BJ (cell line): ENCODE measurements at regions not wholly inside any gene's neighbourhood (a gene's known extent, or its start where the extent isn't known, plus 50 kb on each side); places are given as distances from the start of the nearest gene placed in this dataset.

Source experiments
- CTCF ChIA-PET: fragments of 350-600 bp; formaldehyde crosslinking; extraction: SDS; loops from one replicate; lab custom pipeline; 2021; ENCODE audit warnings: antibody characterized with exemption, inconsistent platforms; lab: Yijun Ruan, JAX
- POLR2A ChIA-PET: fragments of 300-600 bp; sonication (Branson Sonifier 250); formaldehyde crosslinking; extraction: SDS; loops from one replicate; lab custom pipeline; 2021; ENCODE audit warnings: antibody characterized with exemption; lab: Charles Lee
- DNase-seq: peaks from one replicate; pipeline ENCODE4 v3.0.0-alpha.2; 2011; ENCODE audit warnings: low read depth
- H3K27me3 ChIP-seq: 2 replicates; pipeline ENCODE4 v1.6.0; 2011; ENCODE audit warnings: low read length; ENCODE audit not compliant: control insufficient read depth, insufficient read depth
- H3K36me3 ChIP-seq: 2 replicates; pipeline ENCODE4 v1.5.1; 2011; ENCODE audit warnings: low read length; ENCODE audit not compliant: control insufficient read depth, insufficient read depth
- H3K4me3 ChIP-seq: 2 replicates; pipeline ENCODE4 v1.5.1; 2011; ENCODE audit warnings: low read depth, mild to moderate bottlenecking, control low read depth, low read length
- TF ChIP-seq, protein P1 (sequence below): IDR thresholded peaks from 2 replicates; pipeline ENCODE4 v1.5.1; 2011; ENCODE audit warnings: low read depth, mild to moderate bottlenecking, control low read depth, inconsistent platforms, low read length, moderate library complexity; ENCODE audit not compliant: insufficient read depth

DNA sequence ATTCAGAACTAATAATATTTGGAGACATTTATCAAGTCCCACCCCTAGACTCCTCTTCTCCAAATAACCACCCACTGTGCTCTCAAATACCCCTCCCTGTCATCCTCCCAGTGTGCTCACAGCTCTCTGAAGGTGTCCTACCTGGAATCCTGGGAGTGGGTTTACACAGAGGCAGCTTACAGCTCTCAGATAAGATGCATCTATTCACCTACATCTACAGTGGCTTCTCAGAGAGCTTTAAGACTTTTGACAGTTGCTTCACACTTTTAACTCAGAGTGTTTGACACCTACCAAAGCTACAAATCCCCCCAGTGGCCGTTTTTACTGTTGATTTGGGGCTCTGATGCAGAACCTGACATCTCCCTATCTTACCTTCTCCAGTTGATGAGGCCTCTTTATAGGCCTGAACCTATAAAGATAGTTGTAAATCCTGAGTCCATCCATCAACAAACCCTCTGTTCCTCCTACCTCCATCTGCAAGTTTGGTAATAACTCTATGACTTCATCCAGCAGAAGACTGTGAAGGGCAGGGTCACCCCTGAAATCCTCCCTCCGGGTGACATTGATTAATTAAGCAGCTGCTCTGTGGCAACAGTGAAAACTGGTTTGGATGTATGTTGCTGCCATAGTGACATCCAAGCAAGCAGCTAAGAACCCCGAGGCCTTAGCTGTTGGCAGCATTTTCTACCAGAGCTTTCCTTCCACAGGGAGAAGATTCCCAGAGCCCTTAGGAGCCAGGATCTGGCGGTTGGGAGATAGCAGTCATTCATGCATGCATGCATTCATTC is 226.1 kb upstream of the RREB1 start:
- H3K36me3 ChIP-seq, result no peaks in the 10 kb centered on the region
- H3K4me3 ChIP-seq, result no peak overlapping the region
- TF ChIP-seq, protein P1, sequence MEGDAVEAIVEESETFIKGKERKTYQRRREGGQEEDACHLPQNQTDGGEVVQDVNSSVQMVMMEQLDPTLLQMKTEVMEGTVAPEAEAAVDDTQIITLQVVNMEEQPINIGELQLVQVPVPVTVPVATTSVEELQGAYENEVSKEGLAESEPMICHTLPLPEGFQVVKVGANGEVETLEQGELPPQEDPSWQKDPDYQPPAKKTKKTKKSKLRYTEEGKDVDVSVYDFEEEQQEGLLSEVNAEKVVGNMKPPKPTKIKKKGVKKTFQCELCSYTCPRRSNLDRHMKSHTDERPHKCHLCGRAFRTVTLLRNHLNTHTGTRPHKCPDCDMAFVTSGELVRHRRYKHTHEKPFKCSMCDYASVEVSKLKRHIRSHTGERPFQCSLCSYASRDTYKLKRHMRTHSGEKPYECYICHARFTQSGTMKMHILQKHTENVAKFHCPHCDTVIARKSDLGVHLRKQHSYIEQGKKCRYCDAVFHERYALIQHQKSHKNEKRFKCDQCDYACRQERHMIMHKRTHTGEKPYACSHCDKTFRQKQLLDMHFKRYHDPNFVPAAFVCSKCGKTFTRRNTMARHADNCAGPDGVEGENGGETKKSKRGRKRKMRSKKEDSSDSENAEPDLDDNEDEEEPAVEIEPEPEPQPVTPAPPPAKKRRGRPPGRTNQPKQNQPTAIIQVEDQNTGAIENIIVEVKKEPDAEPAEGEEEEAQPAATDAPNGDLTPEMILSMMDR, result no peak
- DNase-seq, result no peak
- no peaks in the 10 kb centered on the region for H3K27me3 ChIP-seq
- CTCF ChIA-PET, result interaction anchor here (1.1 kb wide), 1 partner anchor 114 kb away, joined by 4 read pairs; no protein-coding TSS in a partner anchor
- POLR2A ChIA-PET, result no interaction called here

DNA sequence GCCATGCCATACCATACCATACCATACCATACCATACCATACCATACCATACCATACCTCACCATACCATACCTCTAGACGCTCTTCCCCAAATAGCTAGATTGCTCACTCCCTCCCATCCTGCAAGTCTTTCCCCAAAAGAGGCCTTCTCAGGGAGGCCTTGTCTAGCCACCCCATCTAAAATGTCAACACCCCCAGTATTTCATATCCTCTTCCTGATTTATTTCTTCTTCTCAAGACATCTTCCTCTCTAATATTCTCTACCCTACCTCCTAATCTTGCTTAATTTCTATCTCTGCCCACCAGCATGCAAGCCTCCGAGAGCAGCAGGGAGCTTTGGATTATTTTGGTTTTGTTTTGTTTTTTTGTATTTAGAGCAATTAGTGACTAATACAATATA is 225.2 kb upstream of the RREB1 start:
- CTCF ChIA-PET, result interaction anchor here (1.3 kb wide), 1 partner anchor 12 kb away, joined by 3 read pairs; no protein-coding TSS in a partner anchor
- POLR2A ChIA-PET, result no interaction called here
- TF ChIP-seq, protein P1, result no peak
- Histone ChIP-seq H3K36me3 (no peaks in the 10 kb centered on the region), H3K4me3 (no peak overlapping the region), H3K27me3 (no peaks in the 10 kb centered on the region)
- DNase-seq, result no peak

DNA sequence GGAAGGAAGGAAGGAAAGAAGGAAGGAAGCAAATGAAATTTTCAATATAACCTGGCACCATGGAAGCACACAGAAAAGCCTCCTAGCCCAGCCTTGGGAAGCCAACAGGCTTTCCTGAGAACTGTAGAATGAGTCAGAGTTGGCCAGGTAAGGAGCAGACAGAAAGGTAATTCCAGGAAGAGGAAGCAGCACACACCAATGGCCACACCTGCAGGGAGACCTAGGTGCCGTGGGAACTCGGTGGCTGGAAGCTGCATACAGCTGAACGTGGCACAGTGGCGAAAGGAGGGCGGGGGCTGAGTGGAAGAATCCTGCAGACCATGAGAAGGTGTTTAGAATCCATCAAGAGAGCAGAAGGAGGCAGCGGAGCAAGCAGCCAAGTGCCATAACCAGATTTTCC is 224.8 kb upstream of the RREB1 start:
- Histone ChIP-seq H3K4me3 (no peak overlapping the region), H3K27me3 (no peaks in the 10 kb centered on the region), H3K36me3 (no peaks in the 10 kb centered on the region)
- no peak for DNase-seq
- CTCF ChIA-PET, result interaction anchor here (1.2 to 1.3 kb wide), 2 partner anchors 9 to 11 kb away, joined by 3 read pairs; no protein-coding TSS in a partner anchor
- POLR2A ChIA-PET, result no interaction called here
- TF ChIP-seq, protein P1, result no peak

DNA sequence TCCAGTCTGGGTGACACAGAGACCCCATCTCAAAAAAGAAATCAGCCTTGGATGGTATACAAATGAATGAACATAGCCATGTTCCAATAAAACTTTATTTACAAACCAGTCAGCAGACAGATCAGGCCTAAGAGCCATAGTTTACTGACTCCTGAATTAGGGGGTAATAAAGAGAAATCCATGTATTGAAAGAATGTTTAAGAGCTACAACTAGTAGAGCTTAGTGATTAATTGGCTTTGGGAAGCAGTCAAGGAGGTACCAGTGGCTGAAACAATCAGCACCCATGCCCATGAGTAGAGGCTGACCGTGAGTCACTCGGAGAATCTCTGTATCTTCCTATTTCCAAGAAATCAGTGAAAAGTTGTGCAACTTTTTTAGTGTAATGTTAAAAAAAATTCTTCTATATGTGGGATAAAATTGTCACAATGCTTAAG is 223.6 kb upstream of the RREB1 start:
- TF ChIP-seq, protein P1, result no peak
- Histone ChIP-seq H3K27me3 (no peaks in the 10 kb centered on the region), H3K36me3 (no peaks in the 10 kb centered on the region), H3K4me3 (no peak overlapping the region)
- DNase-seq, result no peak
- POLR2A ChIA-PET, result no interaction called here
- CTCF ChIA-PET, result interaction anchor here (1.2 kb wide), 1 partner anchor 8 kb away, joined by 3 read pairs; no protein-coding TSS in a partner anchor

DNA sequence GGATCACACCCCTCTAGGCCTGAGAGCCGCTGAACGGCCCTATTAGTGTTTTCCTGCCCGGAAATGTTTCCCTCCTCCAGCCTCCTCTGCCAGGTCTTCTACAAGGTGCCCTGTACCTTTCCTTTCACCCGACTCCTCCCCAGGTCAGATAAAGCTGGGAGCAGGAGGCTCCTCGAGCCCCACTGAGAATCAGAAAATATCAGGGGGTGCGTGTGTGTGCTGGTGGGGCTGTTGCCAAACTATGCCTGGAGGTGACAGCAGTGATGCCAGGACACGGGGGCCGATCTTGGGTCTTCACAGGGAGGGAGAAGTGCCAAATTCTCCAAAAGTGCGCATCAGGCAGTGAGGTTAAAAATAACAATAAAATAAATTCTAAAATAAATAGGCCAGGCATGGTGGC is 222.8 kb upstream of the RREB1 start:
- no peaks in the 10 kb centered on the region for H3K36me3 ChIP-seq
- DNase-seq, result no peak
- POLR2A ChIA-PET, result no interaction called here
- TF ChIP-seq, protein P1, result no peak
- no peak overlapping the region for H3K4me3 ChIP-seq
- CTCF ChIA-PET, result no interaction called here
- H3K27me3 ChIP-seq, result no peaks in the 10 kb centered on the region
